ENCODE measurements at regions not wholly inside any gene's neighbourhood (a gene's known extent, or its start where the extent isn't known, plus 50 kb on each side); places are given as distances from the start of the nearest gene placed in this dataset.

DNA sequence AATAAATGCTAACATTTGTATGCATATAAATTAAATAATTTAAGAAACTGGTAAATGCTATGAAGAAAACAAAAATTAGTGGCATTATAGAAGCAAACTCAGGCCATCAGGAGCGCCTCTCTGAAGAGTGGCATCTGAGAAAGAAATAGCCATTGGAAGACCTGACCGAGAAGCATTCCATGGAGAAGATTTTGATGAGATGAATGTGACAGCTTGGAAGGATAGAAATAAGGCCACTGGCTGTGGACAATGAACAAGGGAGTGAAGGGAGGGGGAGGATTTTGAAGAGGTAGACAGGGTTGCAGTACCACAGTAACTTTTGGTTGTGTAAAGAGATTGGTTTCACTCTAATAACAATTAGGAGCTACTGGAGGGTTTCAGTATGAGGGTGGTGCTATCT, 436.7 kb downstream of the CCSER2 start:
- TF ChIP-seq POLR2A (IDR thresholded peaks at IDR 0.05) (no peak), CTCF (IDR thresholded peaks at IDR 0.05) (no peak), EP300 (IDR thresholded peaks at IDR 0.05) (no peak), POLR2AphosphoS5 (IDR thresholded peaks at IDR 0.05) (no peak)
- Histone ChIP-seq H3K27ac (no peak overlapping the region), H3K4me3 (no peak overlapping the region), H3K27me3 (no peaks in the 10 kb centered on the region), H3K9me3 (no peaks in the 10 kb centered on the region), H3K36me3 (no peaks in the 10 kb centered on the region), H3K4me1 (no peaks in the 10 kb centered on the region)
- 96 to 97% methylated on average over 2 of the region's 2 CpGs for WGBS, 2 donors
- intact Hi-C loops (cut with DNase I) = no loop called here
- DNase-seq = no peak

- DNase-seq = no peak
- intact Hi-C loops (cut with DNase I) = no loop called here
- no peaks in the 10 kb centered on the region for H3K4me1 ChIP-seq
- H3K4me3 ChIP-seq = no peak overlapping the region
- no peaks in the 10 kb centered on the region for H3K27me3 ChIP-seq
- no peaks in the 10 kb centered on the region for H3K9me3 ChIP-seq
- no peaks in the 10 kb centered on the region for H3K36me3 ChIP-seq
- TF ChIP-seq POLR2AphosphoS5 (IDR thresholded peaks at IDR 0.05) = no peak
- TF ChIP-seq CTCF (IDR thresholded peaks at IDR 0.05) = no peak
- TF ChIP-seq POLR2A (IDR thresholded peaks at IDR 0.05) = no peak
- no peak for TF ChIP-seq EP300 (IDR thresholded peaks at IDR 0.05)
- H3K27ac ChIP-seq = no peak overlapping the region
These were observed 437.3 kb downstream of the CCSER2 start for GRCh38 chr10:84765656-84766055.

DNA sequence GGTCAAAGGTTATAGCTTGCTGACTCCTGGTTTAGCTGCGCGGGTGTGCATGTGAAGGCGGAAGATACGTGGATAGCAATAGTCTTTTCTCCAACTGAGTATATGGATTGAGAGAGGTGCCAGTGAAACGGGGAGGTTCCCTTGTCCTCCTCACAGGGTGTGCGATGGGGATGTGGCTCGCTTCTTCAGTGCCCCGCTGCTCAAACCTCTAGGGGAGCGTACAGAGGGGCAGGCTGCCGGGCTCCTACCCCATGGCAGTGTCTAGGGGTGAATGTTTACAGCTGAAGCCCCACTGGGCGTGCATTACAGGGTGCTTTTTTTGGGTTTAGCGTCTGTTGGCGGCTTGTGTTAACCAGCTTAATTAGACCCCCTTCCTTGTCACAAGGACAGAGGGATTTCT, 438.5 kb downstream of the CCSER2 start:
- Histone ChIP-seq H3K4me1 (no peaks in the 10 kb centered on the region), H3K27me3 (no peaks in the 10 kb centered on the region), H3K9me3 (no peaks in the 10 kb centered on the region), H3K4me3 (no peak overlapping the region), H3K27ac (no peak overlapping the region), H3K36me3 (no peaks in the 10 kb centered on the region)
- no peak for DNase-seq
- TF ChIP-seq EP300 (IDR thresholded peaks at IDR 0.05) = no peak
- 95 to 96% methylated on average over 13 of the region's 13 CpGs for WGBS, 2 donors
- intact Hi-C loops (cut with DNase I) = no loop called here

GRCh38 chr10:84768132-84768531, 439.7 kb downstream of the CCSER2 start:
- Histone ChIP-seq H3K9me3 (no peaks in the 10 kb centered on the region), H3K27me3 (no peaks in the 10 kb centered on the region), H3K4me3 (no peak overlapping the region), H3K27ac (no peak overlapping the region), H3K36me3 (no peaks in the 10 kb centered on the region), H3K4me1 (no peaks in the 10 kb centered on the region)
- TF ChIP-seq POLR2AphosphoS5 (IDR thresholded peaks at IDR 0.05) = no peak
- no peak for TF ChIP-seq POLR2A (IDR thresholded peaks at IDR 0.05)
- TF ChIP-seq CTCF (IDR thresholded peaks at IDR 0.05) = no peak
- no peak for TF ChIP-seq EP300 (IDR thresholded peaks at IDR 0.05)
- intact Hi-C loops (cut with DNase I) = no loop called here
- 56 to 84% methylated on average over 4 of the region's 4 CpGs for WGBS, 2 donors
- no peak for DNase-seq

DNA sequence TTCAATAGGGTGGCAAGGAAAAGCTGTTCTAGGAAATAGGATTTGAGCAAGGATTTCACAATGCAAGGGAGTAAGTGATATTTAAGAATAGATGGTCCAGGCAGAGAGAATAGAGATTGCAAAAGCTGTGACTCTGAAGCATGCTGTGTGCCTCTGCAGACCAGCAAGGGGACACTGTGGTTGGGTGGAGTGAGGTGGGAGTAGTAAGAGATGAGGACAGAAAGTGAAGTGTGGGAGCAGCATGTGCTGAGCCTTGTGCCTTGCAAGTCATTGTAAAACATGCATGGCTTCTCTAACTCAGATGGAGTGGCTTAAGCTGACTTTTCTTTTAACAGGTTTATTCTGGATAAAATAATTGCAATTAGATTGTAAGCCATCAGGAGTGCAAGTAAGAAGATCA, 442.4 kb downstream of the CCSER2 start:
- TF ChIP-seq CTCF (IDR thresholded peaks at IDR 0.05) (no peak), POLR2A (IDR thresholded peaks at IDR 0.05) (no peak), EP300 (IDR thresholded peaks at IDR 0.05) (no peak), POLR2AphosphoS5 (IDR thresholded peaks at IDR 0.05) (no peak)
- DNase-seq = no peak
- H3K4me1 ChIP-seq = no peaks in the 10 kb centered on the region
- no peaks in the 10 kb centered on the region for H3K36me3 ChIP-seq
- H3K9me3 ChIP-seq = no peaks in the 10 kb centered on the region
- no peak overlapping the region for H3K27ac ChIP-seq
- no peaks in the 10 kb centered on the region for H3K27me3 ChIP-seq
- intact Hi-C loops (cut with DNase I) = no loop called here
- H3K4me3 ChIP-seq = no peak overlapping the region
